Esophagus squamous epithelium (tissue), 5 donors: ENCODE measurements at regions not wholly inside any gene's neighbourhood (a gene's known extent, or its start where the extent isn't known, plus 50 kb on each side); places are given as distances from the start of the nearest gene placed in this dataset.

Experiments
- DNase-seq: peaks from one replicate; lab custom pipeline; 2025; lab: John Stamatoyannopoulos, UW
- H3K27ac ChIP-seq, 4 donors: fragments of 200-600 bp; sonication (generic); one replicate each; pipeline ENCODE4 v1.5.1; 2016 to 2019; ENCODE audit warnings: mild to moderate bottlenecking in 1 of 4
- H3K27me3 ChIP-seq, 4 donors: fragments of 200-600 bp; sonication (generic); 1 replicate in 3 of 4; 2 replicates in 1 of 4; pipeline versions ENCODE4 v1.5.1 to v1.6.0; 2017 to 2021; ENCODE audit warnings: antibody characterized with exemption in 1 of 4
- H3K36me3 ChIP-seq, 3 donors: fragments of 200-600 bp; sonication (generic); one replicate each; pipeline ENCODE4 v1.5.1; 2016 to 2019
- H3K4me1 ChIP-seq, 3 donors: fragments of 200-600 bp; sonication (generic); one replicate each; pipeline ENCODE4 v1.5.1; 2017 to 2019
- H3K4me3 ChIP-seq, 4 donors: fragments of 200-600 bp; sonication (generic); 1 replicate in 3 of 4; 2 replicates in 1 of 4; pipeline ENCODE4 v1.5.1; 2016 to 2019; ENCODE audit warnings: mild to moderate bottlenecking in 2 of 4, moderate library complexity in 1 of 4
- H3K9me3 ChIP-seq, 3 donors: fragments of 200-600 bp; sonication (generic); one replicate each; pipeline ENCODE4 v1.5.1; 2016 to 2019
- CTCF ChIP-seq, 6 experiments: fragments of 450-650 bp in 4 of 6; fragments of 200-600 bp in 2 of 6; sonication (generic) in 2 of 6; IDR thresholded peaks; one replicate each; pipeline ENCODE4 v1.5.1; 2016 to 2019; ENCODE audit warnings: antibody characterized with exemption in 6 of 6, mild to moderate bottlenecking in 4 of 6, moderate library complexity in 4 of 6
- POLR2A ChIP-seq, 4 donors: fragments of 450-650 bp; IDR thresholded peaks; one replicate each; pipeline ENCODE4 v1.6.1; 2017; ENCODE audit warnings: antibody characterized with exemption in 4 of 4, mild to moderate bottlenecking in 4 of 4, moderate library complexity in 3 of 4
- WGBS, 2 donors: methylation state at CpG; one replicate each; pipeline ENCODE4 v1.1.5; 2018; 5-methylcytosine and 5-hydroxymethylcytosine counted together
- intact Hi-C: fragments of 100-400 bp; cut with DNase I; formaldehyde crosslinking; loops from one replicate; pipeline ENCODE4 v1.15.0; 2022
- donor health status: DM: yes; HTN: yes; CAD: no.

DNA sequence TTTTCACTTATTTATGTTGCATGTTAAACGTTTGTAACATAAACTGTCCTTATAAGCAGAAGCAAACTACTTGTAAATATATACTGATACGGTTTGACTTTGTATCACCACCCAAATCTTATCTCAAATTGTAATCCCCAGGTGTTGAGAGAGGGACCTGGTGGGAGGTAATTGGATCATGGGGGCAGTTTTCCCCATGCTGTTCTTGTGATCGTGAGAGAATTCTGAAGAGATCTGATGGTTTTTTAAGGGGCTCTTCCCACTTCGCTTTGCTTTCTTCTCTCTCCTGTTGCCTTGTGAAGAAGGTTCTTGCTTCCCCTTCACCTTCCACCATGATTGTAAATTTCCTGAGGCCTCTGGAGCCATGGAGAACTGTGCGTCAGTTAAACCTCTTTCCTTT, 87.1 kb upstream of the MAPK10 start:
- H3K27ac ChIP-seq, result no peak overlapping the region
- no peak overlapping the region for H3K4me3 ChIP-seq
- H3K4me1 ChIP-seq, result peaks cover 0 to 8% (median 7%) of the 10 kb centered on the region in 3 donors
- H3K9me3 ChIP-seq, result peaks cover 0 to 5% (median 0%) of the 10 kb centered on the region in 3 donors
- H3K36me3 ChIP-seq, result no peaks in the 10 kb centered on the region
- no peak for DNase-seq
- TF ChIP-seq POLR2A (IDR thresholded peaks at IDR 0.05) (no peak), CTCF (IDR thresholded peaks at IDR 0.05) (no peak)
- H3K27me3 ChIP-seq, result no peaks in the 10 kb centered on the region
- WGBS, 2 donors, result 84 to 86% methylated on average over 5 of the region's 5 CpGs
- intact Hi-C loops, result no loop called here

- 38 to 59% methylated on average over 9 of the region's 9 CpGs for WGBS, 2 donors
Measured at GRCh38 chr4:86448871-86449270, 89.0 kb upstream of the MAPK10 start.

GRCh38 chr4:86449746-86450588, 90.1 kb upstream of the MAPK10 start:
- no peak for DNase-seq
- WGBS, 2 donors, result 53 to 76% methylated on average over 4 to 5 of the region's 5 CpGs
- Histone ChIP-seq H3K9me3 (no peaks in the 10 kb centered on the region), H3K4me3 (no peak overlapping the region), H3K36me3 (no peaks in the 10 kb centered on the region), H3K4me1 (peaks cover 0 to 29% (median 18%) of the 10 kb centered on the region in 3 donors), H3K27ac (no peak overlapping the region), H3K27me3 (no peaks in the 10 kb centered on the region)
- intact Hi-C loops, result no loop called here
- no peak for TF ChIP-seq CTCF (IDR thresholded peaks at IDR 0.05)
- no peak for TF ChIP-seq POLR2A (IDR thresholded peaks at IDR 0.05)

More at GRCh38 chr4:86448871-86449270, 89.0 kb upstream of the MAPK10 start:
- no peaks in the 10 kb centered on the region for H3K36me3 ChIP-seq
- H3K27ac ChIP-seq, result no peak overlapping the region
- no peaks in the 10 kb centered on the region for H3K27me3 ChIP-seq
- DNase-seq, result no peak
- no peak overlapping the region for H3K4me3 ChIP-seq
- TF ChIP-seq POLR2A (IDR thresholded peaks at IDR 0.05) (no peak), CTCF (IDR thresholded peaks at IDR 0.05) (no peak)
- H3K9me3 ChIP-seq, result peaks cover 0 to 5% (median 0%) of the 10 kb centered on the region in 3 donors
- intact Hi-C loops, result no loop called here
- peaks cover 0 to 25% (median 17%) of the 10 kb centered on the region in 3 donors for H3K4me1 ChIP-seq

DNA sequence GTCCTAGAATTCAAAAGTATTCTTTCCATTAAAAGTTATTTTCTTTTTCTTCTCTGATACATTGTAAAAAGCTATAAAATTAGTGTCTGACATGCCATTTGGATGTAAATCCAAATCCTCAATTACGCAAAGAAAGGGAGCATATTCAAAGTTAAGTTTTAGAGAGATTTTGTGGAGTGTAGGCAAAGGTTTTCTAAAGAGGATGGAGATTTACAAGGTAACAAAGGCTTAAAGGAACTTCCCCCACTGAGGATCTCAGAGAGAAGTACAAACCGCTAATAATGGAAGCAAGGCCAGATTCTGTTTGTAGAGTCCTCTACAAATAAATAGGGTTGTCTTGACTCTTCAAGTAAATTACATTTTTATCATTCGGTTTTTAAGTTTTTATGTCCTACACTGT, 91.0 kb upstream of the MAPK10 start:
- H3K4me3 ChIP-seq, result no peak overlapping the region
- WGBS, 2 donors, result 78 to 92% methylated on average over 3 of the region's 3 CpGs
- intact Hi-C loops, result no loop called here
- H3K27me3 ChIP-seq, result no peaks in the 10 kb centered on the region
- H3K36me3 ChIP-seq, result no peaks in the 10 kb centered on the region
- peaks cover 0 to 29% (median 18%) of the 10 kb centered on the region in 3 donors for H3K4me1 ChIP-seq
- H3K9me3 ChIP-seq, result no peaks in the 10 kb centered on the region
- TF ChIP-seq CTCF (IDR thresholded peaks at IDR 0.05) (no peak), POLR2A (IDR thresholded peaks at IDR 0.05) (no peak)
- DNase-seq, result no peak
- no peak overlapping the region for H3K27ac ChIP-seq

DNA sequence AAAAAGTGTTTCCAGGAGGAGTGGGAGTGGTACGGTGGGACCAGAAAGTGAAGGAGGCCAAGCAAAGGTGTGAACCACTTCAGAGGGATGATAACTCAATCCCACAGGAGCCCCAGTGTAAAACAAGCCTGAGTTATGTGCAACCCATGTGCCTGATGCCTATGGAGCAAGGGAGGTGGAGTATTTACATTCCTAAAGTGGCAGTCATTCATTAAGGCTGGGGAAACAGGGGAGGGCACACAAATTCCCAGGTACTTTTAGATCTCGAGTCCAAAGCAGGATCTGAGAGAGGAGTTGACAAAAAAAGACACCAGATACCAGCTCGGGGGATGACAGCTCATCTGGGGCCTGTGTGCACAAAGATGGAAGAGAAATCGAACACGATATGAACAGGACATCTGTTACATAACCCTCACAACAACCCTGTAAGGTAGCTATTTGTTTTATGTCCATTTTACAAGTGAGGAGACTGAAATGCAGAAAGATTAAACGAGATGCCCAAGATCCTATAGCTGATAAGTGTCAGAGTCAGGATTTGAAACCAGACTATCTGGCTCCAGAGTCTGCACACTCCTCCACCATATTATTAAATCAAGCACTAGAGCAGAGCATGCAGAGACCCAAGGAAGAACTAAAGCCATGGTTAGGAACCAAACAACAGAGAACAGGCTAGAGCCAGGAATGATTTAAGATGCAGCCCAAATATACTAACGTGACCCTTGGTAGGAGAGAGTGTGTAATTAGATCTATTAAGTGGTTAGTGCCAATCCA, 91.9 kb upstream of the MAPK10 start:
- Histone ChIP-seq H3K9me3 (no peaks in the 10 kb centered on the region), H3K27me3 (no peaks in the 10 kb centered on the region), H3K36me3 (no peaks in the 10 kb centered on the region), H3K4me1 (peaks cover 0 to 29% (median 18%) of the 10 kb centered on the region in 3 donors), H3K4me3 (peak overlapping the region in 3 of 4 donors; percentile 42 to 62 (median 48)), H3K27ac (peak overlapping the region in 3 of 4 donors; percentile 78 to 82 (median 79))
- TF ChIP-seq CTCF (IDR thresholded peaks at IDR 0.05) (no peak), POLR2A (IDR thresholded peaks at IDR 0.05) (no peak)
- WGBS, 2 donors, result 57% methylated on average over 7 of the region's 7 CpGs
- intact Hi-C loops, result no loop called here
- DNase-seq, result no peak
